ENCODE measurements at regions not wholly inside any gene's neighbourhood (a gene's known extent, or its start where the extent isn't known, plus 50 kb on each side); places are given as distances from the start of the nearest gene placed in this dataset.

DNA sequence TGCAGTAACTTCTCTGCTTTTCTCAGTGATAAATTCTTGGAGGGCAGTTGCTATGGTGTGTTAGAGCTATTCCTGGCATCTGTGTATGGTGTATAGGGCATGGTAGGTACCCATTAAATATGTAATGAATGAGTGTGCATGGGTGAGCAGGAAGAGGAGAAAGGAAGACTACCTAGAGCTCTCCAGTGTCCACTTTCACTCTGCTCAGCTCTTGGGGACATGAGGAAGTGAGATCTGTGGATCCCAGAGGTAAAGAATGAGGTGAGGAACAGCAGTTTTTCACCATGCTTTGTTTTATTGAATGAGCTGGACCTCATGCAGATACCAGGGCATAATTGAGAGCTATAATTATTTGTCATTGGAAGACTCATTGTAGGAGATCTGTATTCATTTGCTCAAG, 444.8 kb upstream of the RGS6 start:
- TF ChIP-seq POLR2AphosphoS5 (IDR thresholded peaks at IDR 0.05; ENCODE audit: low read depth) = no peak
- TF ChIP-seq CTCF (IDR thresholded peaks at IDR 0.05; ENCODE audit: insufficient read depth, low read length) = no peak
